DOHH2 (cell line): ENCODE measurements at regions not wholly inside any gene's neighbourhood (a gene's known extent, or its start where the extent isn't known, plus 50 kb on each side); places are given as distances from the start of the nearest gene placed in this dataset.

Experiments
- H3F3A ChIP-seq: fragments of 200-600 bp; sonication (generic), shearing (Covaris generic); 2 replicates; pipeline ENCODE4 v1.6.0; 2016; ENCODE audit warnings: antibody characterized with exemption, mild to moderate bottlenecking; ENCODE audit not compliant: control insufficient read depth, insufficient read depth
- H3K27ac ChIP-seq: fragments of 200-600 bp; sonication (generic); 2 replicates; pipeline ENCODE4 v1.5.1; 2014; ENCODE audit warnings: low read depth, mild to moderate bottlenecking, low read length, moderate library complexity
- H3K27me3 ChIP-seq: fragments of 200-600 bp; sonication (generic); 2 replicates; pipeline ENCODE4 v1.6.1; 2014; ENCODE audit warnings: mild to moderate bottlenecking, low read length, mixed read lengths; ENCODE audit not compliant: control insufficient read depth
- H3K36me3 ChIP-seq: fragments of 200-600 bp; sonication (generic); 2 replicates; pipeline ENCODE4 v1.6.1; 2014; ENCODE audit warnings: mild to moderate bottlenecking, low read length, moderate library complexity, mixed read lengths; ENCODE audit not compliant: control insufficient read depth
- H3K4me1 ChIP-seq: fragments of 200-600 bp; sonication (generic); 2 replicates; pipeline ENCODE4 v1.6.1; 2014; ENCODE audit warnings: mild to moderate bottlenecking, low read length, mixed read lengths; ENCODE audit not compliant: control insufficient read depth
- H3K4me2 ChIP-seq: fragments of 200-600 bp; sonication (generic); 2 replicates; pipeline ENCODE4 v1.6.0; 2014; ENCODE audit warnings: mild to moderate bottlenecking, low read length, moderate library complexity
- H3K4me3 ChIP-seq: fragments of 200-600 bp; sonication (generic); 2 replicates; pipeline ENCODE4 v1.5.1; 2014; ENCODE audit warnings: mild to moderate bottlenecking, low read length, mixed read lengths
- H3K79me2 ChIP-seq: fragments of 200-600 bp; sonication (generic); 2 replicates; pipeline ENCODE4 v1.6.1; 2014; ENCODE audit warnings: mild to moderate bottlenecking, low read length, mixed read lengths; ENCODE audit not compliant: control insufficient read depth
- H3K9me2 ChIP-seq: fragments of 200-600 bp; sonication (generic); replicated peaks from 2 replicates; pipeline ENCODE4 v1.6.1; 2014; ENCODE audit warnings: mild to moderate bottlenecking, low read length, mixed read lengths; ENCODE audit not compliant: control insufficient read depth
- H3K9me3 ChIP-seq: fragments of 200-600 bp; sonication (generic); 2 replicates; pipeline ENCODE4 v1.6.1; 2014; ENCODE audit warnings: antibody characterized with exemption, low read length, mixed read lengths; ENCODE audit not compliant: control insufficient read depth, insufficient read depth
- H4K20me1 ChIP-seq: fragments of 200-600 bp; sonication (generic); 2 replicates; pipeline ENCODE4 v1.6.0; 2014; ENCODE audit warnings: low read depth, mild to moderate bottlenecking, antibody characterized with exemption, low read length, moderate library complexity; ENCODE audit not compliant: control insufficient read depth, insufficient read depth
- EZH2phosphoT487 ChIP-seq: fragments of 200-600 bp; sonication (generic); IDR thresholded peaks from 2 replicates; pipeline ENCODE4 v1.6.1; 2017; ENCODE audit warnings: borderline replicate concordance, mild to moderate bottlenecking, antibody characterized with exemption, low read length, moderate library complexity, mixed read lengths
- TF ChIP-seq, protein P1 (sequence below): fragments of 200-600 bp; sonication (generic); IDR thresholded peaks from one replicate; pipeline ENCODE4 v1.5.1; 2014; ENCODE audit warnings: antibody characterized with exemption, mild to moderate bottlenecking, low read depth, low read length; ENCODE audit not compliant: poor library complexity, severe bottlenecking

DNA sequence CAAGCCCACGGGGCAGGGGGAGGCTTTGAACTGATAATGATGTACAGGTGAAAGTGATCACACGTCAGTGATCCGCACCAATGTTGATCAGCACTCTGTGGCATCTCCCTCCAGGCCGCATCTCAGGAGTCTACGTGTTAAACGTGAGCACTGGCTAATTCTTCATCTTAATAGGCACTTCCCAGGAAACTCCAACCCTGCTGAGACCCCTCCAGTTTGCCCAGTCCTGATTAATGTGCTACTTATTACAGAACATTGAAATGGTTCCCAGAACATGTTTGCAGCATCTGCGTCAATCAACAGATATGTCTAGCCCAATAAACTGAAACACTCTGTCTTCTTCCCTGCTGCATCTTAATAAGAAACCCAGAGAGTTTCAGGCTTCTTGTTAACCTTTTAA is 298.4 kb downstream of the DEPDC1B start:
- Histone ChIP-seq H3K27ac (no peak overlapping the region), H3K9me3 (no peaks in the 10 kb centered on the region), H3K79me2 (no peaks in the 10 kb centered on the region), H3K9me2 (no peaks in the 10 kb centered on the region), H3K4me1 (0 out of 2 replicates have a peak, but pooled peaks cover 5% of the 10 kb centered on the region), H3F3A (no peaks in the 10 kb centered on the region), H4K20me1 (no peaks in the 10 kb centered on the region), H3K36me3 (no peaks in the 10 kb centered on the region), H3K4me3 (no peak overlapping the region), H3K4me2 (no peak overlapping the region), H3K27me3 (no peaks in the 10 kb centered on the region)
- no peak for TF ChIP-seq EZH2phosphoT487
- TF ChIP-seq, protein P1, sequence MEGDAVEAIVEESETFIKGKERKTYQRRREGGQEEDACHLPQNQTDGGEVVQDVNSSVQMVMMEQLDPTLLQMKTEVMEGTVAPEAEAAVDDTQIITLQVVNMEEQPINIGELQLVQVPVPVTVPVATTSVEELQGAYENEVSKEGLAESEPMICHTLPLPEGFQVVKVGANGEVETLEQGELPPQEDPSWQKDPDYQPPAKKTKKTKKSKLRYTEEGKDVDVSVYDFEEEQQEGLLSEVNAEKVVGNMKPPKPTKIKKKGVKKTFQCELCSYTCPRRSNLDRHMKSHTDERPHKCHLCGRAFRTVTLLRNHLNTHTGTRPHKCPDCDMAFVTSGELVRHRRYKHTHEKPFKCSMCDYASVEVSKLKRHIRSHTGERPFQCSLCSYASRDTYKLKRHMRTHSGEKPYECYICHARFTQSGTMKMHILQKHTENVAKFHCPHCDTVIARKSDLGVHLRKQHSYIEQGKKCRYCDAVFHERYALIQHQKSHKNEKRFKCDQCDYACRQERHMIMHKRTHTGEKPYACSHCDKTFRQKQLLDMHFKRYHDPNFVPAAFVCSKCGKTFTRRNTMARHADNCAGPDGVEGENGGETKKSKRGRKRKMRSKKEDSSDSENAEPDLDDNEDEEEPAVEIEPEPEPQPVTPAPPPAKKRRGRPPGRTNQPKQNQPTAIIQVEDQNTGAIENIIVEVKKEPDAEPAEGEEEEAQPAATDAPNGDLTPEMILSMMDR: no peak

DNA sequence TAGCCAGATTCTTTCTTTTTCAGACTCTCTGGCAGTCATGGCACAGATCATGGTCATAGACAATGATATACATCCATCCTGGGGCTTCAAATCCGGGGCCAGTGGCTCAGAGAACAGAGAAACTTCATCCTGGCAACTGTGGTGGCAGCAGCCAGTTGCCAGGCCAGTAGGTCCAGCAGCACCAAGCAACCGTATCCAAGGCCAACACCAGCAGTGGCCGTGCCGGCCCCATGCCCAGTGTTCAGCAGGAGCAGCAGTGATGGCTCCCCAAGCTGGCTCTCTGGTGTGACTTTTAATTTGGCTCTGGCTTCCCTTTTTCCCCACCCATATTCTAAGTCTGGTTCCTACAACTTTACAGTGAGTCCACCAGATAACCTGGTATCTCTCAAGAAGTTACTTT is 300.5 kb downstream of the DEPDC1B start:
- H3K9me3 ChIP-seq: no peaks in the 10 kb centered on the region
- H3K27me3 ChIP-seq: no peaks in the 10 kb centered on the region
- no peaks in the 10 kb centered on the region for H3K79me2 ChIP-seq
- 0 out of 2 replicates have a peak, but pooled peaks cover 5% of the 10 kb centered on the region for H3K4me1 ChIP-seq
- no peaks in the 10 kb centered on the region for H3F3A ChIP-seq
- no peaks in the 10 kb centered on the region for H3K9me2 ChIP-seq
- no peaks in the 10 kb centered on the region for H3K36me3 ChIP-seq
- no peak overlapping the region for H3K4me2 ChIP-seq
- no peak overlapping the region for H3K27ac ChIP-seq
- H4K20me1 ChIP-seq: no peaks in the 10 kb centered on the region
- no peak for TF ChIP-seq EZH2phosphoT487
- TF ChIP-seq, protein P1: no peak
- H3K4me3 ChIP-seq: no peak overlapping the region

DNA sequence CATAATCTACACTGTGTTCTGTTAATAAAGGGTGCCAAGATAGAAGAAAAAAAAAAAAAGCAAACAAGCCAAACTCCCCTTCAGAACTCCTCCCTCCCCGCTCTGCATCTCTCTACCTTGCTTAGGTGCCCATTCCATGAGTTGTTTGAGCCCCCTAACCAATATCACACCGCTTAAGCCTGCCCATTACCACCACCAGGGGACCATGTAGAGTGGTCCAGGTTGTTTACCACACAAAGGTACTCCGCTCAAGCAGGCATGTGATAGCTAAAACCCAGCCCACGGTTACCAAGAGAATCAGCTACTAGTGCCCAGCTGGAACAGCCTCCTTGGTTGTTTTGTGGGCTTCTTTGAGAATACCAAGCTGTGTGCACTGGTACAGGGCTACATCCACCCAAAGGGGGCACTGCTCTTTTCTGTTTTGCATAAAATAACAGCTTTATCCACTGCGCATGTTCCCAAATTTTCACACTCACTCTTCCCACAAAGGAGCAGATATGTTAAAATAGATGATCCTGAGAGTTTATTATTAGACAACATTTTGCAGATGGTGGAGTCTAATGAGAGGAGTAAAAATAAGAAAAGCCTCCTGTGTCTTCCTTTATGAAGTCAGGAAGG is 304.1 kb downstream of the DEPDC1B start:
- no peaks in the 10 kb centered on the region for H3K36me3 ChIP-seq
- H3K9me3 ChIP-seq: no peaks in the 10 kb centered on the region
- no peaks in the 10 kb centered on the region; the same call in 1 of the 2 replicates for H3K9me2 ChIP-seq
- TF ChIP-seq, protein P1: no peak
- no peaks in the 10 kb centered on the region for H3K27me3 ChIP-seq
- H3K4me3 ChIP-seq: no peak overlapping the region
- no peaks in the 10 kb centered on the region for H3K79me2 ChIP-seq
- no peak overlapping the region for H3K27ac ChIP-seq
- no peak overlapping the region for H3K4me2 ChIP-seq
- H3K4me1 ChIP-seq: 0 out of 2 replicates have a peak, but pooled peaks cover 5% of the 10 kb centered on the region
- H3F3A ChIP-seq: no peaks in the 10 kb centered on the region
- no peaks in the 10 kb centered on the region for H4K20me1 ChIP-seq
